ENCODE measurements at regions not wholly inside any gene's neighbourhood (a gene's known extent, or its start where the extent isn't known, plus 50 kb on each side); places are given as distances from the start of the nearest gene placed in this dataset.
A peak's percentile ranks its signal among the peaks of the same experiment; 100 is the strongest.

GRCh38 chr2:120876526-120877280 lies 141.0 kb downstream of the GLI2 start:
- TF ChIP-seq GATA2 (IDR thresholded peaks at IDR 0.05; ENCODE audit: low read depth, low read length): no peak
- TF ChIP-seq GATA3 (IDR thresholded peaks at IDR 0.05; ENCODE audit: low read depth, low read length): no peak

DNA sequence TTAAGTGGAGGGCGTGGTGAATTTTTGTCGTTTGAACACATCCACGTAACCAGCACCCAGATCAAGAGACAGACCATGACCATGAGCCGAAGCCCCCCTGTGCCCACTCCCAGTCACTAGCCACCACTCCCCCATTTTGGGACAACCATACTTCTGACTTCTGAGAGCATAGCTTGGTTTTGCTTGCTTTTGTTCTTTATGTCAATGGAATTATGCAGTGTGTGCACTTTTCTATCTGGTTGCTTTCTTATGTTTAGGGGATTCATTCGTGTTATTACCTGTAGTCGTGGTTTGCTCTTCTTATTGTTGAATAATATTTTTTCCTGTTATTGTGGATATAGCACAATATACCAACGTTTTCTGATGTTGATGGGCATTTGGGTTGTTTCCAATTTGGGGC lies 141.7 kb downstream of the GLI2 start:
- TF ChIP-seq GATA2 (IDR thresholded peaks at IDR 0.05; ENCODE audit: low read depth, low read length) (no peak), GATA3 (IDR thresholded peaks at IDR 0.05; ENCODE audit: low read depth, low read length) (no peak)

DNA sequence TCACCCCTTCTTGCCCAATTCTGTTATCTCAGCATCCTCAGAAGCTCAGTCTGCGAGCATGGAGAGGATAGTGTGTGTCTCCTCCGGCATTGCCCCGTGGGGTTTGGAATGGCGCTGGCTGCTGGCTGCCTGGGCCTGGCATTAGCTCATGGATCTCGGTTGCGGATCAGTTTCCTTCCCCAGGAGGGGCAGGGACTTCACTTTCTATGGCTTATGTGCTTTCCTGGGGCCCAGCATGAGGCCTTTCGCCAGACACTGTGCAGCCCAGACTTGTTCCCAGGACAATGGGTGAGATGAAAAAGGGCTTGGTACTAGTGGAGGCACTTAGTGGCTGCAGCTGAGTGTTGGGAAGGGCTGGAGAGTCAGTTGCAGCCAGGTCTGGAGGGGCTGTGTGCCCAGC lies 143.3 kb downstream of the GLI2 start:
- TF ChIP-seq GATA2 (IDR thresholded peaks at IDR 0.05; ENCODE audit: low read depth, low read length): no peak
- no peak for TF ChIP-seq GATA3 (IDR thresholded peaks at IDR 0.05; ENCODE audit: low read depth, low read length)

- TF ChIP-seq GATA2 (IDR thresholded peaks at IDR 0.05; ENCODE audit: low read depth, low read length) (no peak), GATA3 (IDR thresholded peaks at IDR 0.05; ENCODE audit: low read depth, low read length) (no peak)
Measured at GRCh38 chr2:120879431-120880295, 144.0 kb downstream of the GLI2 start.

DNA sequence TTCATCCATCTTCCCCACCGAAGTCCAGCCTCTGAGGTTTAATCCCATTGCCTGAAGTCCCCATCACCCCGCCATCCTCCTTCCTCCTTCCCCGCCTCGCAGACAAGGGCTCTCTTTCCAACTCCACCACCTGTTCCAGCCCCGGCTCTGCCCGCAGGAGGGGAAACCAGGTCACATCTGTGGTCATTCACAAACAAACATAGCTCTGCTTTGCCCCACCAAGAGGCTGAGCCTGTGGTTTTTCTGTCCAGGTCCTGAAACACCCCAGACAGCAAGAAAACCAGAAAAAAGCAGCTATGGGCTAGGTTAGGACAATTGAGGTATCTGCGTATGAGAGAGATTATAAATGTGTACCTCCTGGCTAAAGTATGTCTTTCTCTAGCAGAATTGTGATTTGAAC lies 144.7 kb downstream of the GLI2 start:
- TF ChIP-seq GATA3 (IDR thresholded peaks at IDR 0.05; ENCODE audit: low read depth, low read length): no peak
- no peak for TF ChIP-seq GATA2 (IDR thresholded peaks at IDR 0.05; ENCODE audit: low read depth, low read length)

DNA sequence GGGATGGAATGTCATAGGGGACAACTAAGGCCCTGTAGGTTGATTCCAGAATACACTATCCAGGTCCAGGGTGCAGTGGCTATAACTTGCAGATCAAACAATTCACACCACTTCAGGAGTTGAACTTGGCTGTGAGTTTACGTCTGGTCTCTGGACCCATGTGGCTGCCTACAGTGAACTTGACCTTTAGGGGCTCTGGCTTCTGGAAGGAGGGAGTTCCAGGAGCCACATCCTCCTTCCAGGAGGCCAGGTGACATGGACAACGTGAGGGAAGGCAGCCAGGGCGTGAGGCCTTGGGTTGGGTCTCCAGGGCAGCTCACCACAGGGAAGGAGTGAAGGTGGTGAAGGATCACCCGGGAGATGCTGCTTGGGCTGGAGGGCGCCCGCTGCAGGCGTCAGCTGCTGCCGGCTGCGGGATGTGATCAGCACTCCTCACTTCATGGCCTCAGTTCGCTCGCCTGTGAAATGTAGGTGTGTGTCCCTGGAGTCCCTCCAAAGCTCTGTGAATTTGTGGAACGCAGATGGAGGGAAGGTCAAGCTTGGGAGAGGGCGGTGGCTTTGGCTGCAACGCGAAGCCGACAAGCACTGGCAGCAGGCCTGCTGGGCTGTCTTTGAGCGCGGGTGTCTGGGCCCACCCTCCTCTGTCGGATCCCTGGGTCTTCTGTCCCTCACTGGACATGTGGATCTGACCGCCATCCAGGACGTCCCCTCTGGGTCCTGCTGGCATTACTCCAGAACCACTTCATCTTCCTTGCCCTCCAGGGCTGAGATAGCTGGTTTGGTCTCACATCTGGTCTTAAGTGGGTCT lies 146.5 kb downstream of the GLI2 start:
- TF ChIP-seq GATA3 (IDR thresholded peaks at IDR 0.05; ENCODE audit: low read depth, low read length): no peak
- TF ChIP-seq GATA2 (IDR thresholded peaks at IDR 0.05; ENCODE audit: low read depth, low read length): peak; percentile 73

GRCh38 chr2:120883607-120884440 lies 148.2 kb downstream of the GLI2 start:
- TF ChIP-seq GATA2 (IDR thresholded peaks at IDR 0.05; ENCODE audit: low read depth, low read length): no peak

- TF ChIP-seq GATA3 (IDR thresholded peaks at IDR 0.05; ENCODE audit: low read depth, low read length): no peak
Measured at GRCh38 chr2:120884472-120885290, 149.0 kb downstream of the GLI2 start.

GRCh38 chr2:120885321-120885720 lies 149.7 kb downstream of the GLI2 start:
- TF ChIP-seq GATA3 (IDR thresholded peaks at IDR 0.05; ENCODE audit: low read depth, low read length) (no peak), GATA2 (IDR thresholded peaks at IDR 0.05; ENCODE audit: low read depth, low read length) (no peak)

DNA sequence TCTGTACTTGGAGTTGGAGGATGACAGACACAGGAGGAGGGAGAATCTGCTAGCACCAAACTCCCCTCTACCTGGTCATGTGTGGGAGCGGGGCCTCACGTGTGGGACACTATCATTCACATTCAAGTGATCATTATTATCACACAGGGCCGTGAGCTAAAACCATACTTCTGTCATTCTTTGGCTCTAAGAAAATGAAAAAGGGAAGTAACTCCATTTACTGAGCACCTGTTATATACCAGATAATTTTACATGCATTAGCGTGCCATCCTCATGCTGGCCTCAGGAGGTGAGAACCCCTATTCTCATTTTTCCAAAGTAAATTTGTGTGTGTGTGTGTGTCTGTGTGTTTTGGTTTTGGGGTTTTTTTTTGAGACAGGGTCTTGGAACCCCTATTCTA lies 150.1 kb downstream of the GLI2 start:
- TF ChIP-seq GATA2 (IDR thresholded peaks at IDR 0.05; ENCODE audit: low read depth, low read length) (no peak), GATA3 (IDR thresholded peaks at IDR 0.05; ENCODE audit: low read depth, low read length) (no peak)

- TF ChIP-seq GATA2 (IDR thresholded peaks at IDR 0.05; ENCODE audit: low read depth, low read length): no peak
- no peak for TF ChIP-seq GATA3 (IDR thresholded peaks at IDR 0.05; ENCODE audit: low read depth, low read length)
Measured at GRCh38 chr2:120886534-120887319, 151.1 kb downstream of the GLI2 start.

GRCh38 chr2:120887320-120887697 lies 151.6 kb downstream of the GLI2 start:
- TF ChIP-seq GATA2 (IDR thresholded peaks at IDR 0.05; ENCODE audit: low read depth, low read length): no peak
- TF ChIP-seq GATA3 (IDR thresholded peaks at IDR 0.05; ENCODE audit: low read depth, low read length): no peak

Measured in SH-SY5Y (cell line).